HG03442 (cell line): ENCODE measurements at regions not wholly inside any gene's neighbourhood (a gene's known extent, or its start where the extent isn't known, plus 50 kb on each side); places are given as distances from the start of the nearest gene placed in this dataset.

Experiments
- ATAC-seq: cut with Tn5 transposase; IDR thresholded peaks from one replicate; pipeline ENCODE4 v1.9.1; 2021; ENCODE audit warnings: mild to moderate bottlenecking, moderate library complexity; ENCODE audit not compliant: unreplicated experiment

DNA sequence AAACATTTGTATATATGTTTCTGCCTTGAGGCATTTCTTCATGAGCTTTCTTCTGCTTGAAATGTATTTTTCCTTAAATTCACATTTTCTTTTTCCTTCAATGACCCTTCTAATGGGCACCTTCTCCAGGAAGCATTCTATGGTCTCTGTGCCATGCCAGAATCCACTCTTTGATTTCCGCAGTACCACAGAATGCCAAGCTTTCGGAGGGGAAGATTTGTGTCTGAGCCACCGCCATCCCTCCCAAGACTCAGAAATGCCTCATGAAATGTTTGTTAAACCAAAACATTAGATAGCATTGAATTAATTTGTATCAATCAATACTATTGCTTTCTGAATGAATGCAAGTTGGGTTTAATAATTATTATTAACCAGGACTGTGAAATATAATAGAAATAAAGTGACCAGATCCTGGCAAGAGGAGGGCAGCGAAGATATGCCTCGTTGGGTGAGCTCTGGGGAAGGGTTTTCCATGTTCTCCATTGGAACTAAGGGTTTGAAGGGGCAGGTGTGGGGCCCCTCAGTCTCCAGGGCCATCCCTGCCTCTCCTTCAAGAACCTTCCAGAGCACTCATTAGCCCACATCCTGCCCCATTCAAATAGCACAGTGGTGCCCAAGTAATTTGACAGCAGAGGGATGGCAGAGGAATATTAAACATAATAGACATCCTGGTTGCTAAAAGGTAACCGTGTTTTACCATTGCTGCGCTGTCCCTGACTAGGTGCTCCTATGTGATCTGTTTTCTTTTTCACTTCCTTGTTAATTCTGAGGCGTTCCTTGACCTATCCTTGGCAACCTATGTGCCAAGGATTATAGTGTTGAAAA, 189.6 kb downstream of the MYCN start:
- no peak for ATAC-seq

DNA sequence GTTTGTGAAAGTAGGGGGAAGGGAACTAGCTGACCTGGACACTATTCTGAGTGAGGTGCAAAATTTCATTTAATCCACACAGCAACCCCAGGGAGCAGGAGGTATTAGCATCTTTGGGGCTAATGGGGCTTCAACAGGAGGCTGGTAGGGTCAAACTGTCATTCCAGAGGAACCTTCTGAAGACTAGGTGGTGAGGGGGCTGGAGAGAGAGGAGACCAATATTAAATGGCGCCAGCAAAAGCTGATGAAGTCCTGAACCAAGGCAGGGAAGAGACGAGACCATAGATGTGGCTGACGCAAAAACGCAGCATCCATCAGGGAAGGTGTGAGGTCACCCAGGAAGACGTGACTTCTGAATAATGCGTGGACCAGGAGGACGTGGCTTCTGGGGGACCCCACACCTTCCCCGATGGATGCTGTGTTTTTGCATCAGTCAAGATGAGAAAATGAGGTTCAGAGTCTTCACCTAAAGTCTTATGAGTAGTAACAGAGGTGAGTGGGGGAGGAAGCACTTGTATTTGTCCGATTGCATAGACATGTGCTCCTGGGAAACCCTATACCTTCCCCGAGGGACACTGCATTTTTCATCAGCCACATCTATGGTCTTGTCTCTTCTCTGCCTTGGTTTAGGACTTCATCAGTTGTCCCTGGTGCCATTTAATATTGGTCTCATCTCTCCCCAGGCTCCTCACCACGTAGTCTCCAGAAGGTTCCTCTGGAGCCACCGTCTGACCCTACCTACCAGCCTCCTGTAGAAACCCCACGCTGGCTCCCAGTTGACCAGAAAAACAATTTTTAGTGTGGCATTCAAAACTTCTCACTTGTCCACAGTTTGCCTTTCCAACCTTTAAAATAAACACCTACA, 188.6 kb downstream of the MYCN start:
- ATAC-seq = no peak

DNA sequence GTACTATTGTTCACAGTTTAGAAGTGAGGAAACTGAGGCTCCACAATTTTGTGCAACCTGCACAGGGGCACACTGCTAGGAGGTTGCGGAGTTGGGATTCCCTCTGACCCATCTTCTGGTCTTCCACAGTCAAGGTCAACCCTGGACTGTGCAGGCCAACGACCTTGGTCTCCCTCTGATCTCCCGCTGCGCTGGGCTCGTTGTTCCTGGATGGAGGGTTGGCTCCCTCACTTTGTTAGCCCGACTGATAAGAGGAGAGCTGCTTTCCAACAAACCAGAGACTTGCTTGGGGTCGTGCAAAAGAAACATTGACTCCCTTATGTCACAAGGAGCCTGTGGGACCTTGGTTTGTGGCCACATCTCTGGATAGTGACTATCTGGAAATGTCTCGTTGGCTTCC, 187.6 kb downstream of the MYCN start:
- no peak for ATAC-seq

DNA sequence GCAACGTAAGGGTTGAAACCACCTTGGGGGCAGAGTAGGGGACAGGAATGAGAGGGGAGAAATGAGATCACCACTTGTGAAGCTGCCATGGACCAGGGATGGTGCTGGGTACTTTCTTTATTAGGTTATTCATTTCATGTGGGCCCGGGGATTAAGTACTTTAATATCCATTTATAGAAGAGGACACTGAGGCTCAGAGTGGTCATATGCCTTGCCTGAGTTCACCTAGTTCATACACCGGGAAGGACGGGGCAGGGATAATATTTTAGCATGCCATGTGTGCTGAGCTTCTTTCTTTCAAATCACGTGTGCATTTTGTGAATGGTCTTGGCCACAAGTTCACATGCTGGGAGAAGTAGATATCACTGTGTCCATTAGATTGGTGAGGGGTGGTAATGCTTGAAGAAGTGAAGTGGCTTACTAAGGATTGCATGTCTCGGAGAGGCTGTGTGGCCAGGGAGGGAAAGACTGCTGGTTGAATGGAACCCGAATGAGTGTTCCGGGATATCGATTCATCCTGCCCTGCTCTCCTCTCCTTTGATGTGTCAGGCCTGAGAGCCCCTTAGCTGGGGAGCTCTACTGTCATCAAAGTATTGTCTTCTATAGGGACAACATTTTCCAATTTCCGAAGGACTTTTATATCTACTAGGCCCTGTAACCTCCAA, 187.1 kb downstream of the MYCN start:
- ATAC-seq = no peak

DNA sequence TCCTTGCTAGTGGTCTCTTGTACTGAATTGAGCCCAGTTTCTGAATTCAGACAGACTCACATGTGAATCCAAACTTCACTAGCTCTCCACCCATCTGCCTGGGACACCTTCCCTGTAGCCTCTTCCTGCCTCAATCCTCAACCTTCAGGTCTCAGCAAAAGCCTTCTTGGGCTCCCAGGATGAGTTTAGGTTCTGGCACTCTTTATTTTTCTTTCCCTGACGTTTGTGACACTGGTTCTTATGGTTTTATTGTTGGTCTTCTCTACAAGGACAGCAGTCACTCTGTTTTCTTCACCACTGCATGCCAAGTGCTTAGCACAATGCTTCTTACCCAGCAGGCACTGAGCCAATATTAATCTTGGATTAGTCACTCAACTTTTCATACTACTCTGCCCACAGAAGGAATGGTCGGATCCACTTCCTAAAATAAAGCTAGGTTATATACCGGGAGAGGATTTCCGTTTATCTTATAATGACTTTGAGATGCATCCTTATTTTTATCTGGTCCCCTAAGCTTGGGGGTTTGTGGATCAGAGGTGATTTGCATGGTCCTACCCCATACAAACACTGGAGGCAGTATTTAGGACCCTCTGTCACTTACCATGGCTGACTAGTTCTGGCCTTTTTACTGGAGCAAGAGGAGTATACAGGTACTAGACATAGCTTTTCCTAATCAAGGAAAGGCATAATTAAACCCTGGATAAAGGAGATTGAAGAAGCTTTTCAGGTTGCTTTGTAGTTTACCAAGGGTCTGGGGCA, 186.3 kb downstream of the MYCN start:
- ATAC-seq = no peak

DNA sequence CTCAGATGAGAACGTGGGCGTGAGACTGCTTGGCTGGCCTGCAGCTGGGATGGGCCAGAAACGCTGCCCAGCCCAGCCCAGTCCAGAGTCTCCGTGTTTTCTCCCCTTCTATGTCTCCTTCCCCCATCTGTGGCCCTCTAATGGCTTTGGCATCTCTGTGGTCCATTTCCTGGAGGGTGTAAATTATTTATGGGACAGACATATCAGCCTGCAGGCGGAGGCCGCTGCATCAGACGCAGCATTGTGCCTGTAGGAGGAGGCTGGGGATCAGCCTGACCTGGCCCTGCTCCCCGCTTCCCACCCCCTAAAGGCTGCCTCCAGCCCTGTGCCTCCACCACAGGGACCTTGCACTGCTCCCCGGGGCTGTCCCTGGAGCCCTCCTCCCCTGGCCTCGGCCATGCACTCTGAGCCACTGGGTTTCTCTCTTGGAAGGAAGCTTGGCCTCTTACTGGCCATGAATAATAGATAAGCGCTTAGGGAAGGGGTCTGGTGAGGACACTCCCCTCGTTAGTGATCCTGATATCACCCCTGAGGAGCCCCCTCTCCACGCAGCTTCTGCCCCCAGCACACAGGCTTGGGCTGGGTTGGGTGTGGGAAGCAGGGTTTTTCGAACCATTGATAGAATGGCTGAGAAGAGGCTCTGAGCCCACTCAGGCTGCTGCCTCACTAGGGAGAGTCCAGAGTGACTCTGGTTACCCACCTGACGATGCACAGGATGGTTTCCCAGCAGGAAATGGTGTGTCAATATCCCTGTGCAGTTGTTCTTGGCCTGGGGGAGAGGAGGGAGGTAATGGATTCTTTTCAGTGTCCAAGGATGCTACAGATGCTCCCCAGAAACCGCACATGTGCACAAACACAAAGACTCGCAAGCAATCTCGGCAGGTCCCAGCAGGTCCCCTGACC, 185.5 kb downstream of the MYCN start:
- no peak for ATAC-seq

DNA sequence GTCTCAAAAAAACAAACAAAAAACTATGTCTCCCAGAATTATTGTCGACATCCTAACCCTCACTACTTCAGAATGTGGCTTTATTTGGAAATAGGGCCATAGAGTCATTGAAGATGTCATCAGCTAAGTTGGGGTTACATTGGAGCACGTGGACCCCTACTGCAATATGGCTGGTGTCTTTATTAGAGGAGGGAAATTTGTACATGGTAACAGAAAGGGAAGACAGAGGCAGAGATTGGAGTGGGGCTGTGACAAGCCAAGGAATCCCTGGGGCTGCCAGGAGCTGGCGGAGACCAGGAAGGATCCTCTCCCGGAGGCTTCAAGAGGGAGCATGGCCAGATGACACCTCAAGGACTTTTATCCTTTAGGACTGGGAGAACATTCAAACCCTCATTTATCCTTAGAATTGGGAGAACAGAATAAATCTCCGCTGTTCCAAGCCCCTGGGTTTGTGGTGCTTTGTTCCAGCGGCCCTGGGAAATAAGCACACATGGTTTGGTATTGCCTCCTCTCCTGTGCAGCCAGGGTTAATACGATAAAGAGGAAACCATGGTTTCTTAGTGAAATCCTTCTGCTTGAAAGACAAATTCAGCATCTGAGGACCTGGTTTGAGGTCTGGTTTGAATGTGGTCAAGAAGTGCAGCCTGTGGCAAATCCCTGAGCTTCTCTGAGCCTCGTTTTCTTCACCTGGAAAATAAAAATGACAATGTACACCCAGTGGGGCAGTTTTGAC, 184.7 kb downstream of the MYCN start:
- ATAC-seq = no peak

DNA sequence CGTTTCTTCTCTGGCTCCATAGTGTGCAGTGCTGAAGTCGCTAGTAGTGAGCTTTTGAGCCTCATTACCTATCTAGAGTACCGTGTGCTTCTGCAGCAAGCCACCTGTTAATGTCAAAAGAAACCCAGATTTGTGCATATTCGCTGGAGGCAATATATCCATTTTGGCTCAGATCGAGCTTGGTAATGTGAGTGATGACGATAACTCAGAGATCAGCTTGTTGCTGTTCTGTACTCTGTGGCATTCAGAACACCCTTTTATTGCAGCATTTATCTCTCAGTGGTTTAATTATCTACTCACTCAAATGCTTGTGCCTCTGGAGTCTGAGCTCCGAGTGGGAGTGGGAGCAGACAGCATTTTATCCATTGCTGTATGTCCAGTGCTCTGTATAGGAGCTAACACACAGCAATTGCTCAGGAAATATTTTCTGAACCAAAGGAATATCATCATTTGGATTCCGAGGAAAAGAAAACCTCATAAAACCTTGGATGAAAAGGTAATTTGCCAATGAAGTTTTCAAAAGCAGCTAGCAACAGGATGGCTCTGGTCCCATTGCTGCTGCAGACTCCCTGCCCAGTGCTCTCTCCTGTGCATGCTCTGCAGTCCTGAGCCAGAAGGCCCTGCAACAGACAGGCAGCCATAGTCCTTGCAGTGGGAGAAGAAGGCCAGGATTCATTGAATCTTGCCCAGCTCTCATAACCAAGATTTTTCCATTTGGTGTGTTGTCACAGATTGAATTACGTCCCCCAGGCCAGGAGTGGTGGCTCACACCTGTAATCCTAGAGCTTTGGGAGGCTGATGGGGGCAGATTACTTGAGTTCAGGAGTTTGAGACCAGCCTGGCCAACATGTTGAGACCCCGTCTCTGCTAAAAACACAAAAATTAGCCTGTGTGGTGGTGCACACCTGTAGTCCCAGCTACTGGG, 183.8 kb downstream of the MYCN start:
- no peak for ATAC-seq

DNA sequence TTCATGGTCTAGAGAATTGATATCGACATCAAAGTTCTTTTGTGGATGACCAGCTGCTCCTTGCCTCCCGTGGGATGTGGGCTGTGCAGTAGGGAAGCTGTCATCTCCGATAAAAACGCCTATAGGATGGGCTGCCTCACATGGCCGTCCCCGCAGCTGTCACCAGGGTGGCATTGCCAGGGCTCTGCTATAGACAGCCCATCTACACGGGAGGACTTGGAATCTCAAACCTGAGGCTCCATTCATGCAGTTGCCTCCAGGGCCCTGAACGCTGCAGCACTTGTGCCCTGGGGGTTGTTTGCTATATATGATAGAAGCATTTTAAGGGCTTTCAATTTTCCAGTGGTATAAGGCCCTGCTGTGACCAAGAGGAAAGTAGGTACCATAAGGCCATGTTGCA, 183.1 kb downstream of the MYCN start:
- no peak for ATAC-seq

DNA sequence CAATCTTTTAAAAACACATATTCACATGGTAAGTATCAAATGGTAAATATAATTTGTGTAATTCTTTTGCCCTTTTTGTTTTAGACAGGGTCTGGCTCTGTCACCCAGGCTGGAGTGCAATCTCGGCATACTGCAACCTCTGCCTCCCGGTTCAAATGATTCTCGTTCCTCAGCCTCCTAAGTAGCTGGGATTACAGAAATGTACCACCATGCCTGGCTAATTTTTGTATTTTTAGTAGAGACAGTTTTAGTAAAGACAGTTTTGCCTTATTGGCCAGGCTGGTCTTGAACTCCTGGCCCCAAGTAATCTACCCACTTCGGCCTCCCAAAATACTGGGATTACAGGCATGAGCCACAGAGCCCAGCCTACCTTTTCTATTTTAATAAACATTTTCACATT, 182.2 kb downstream of the MYCN start:
- no peak for ATAC-seq

DNA sequence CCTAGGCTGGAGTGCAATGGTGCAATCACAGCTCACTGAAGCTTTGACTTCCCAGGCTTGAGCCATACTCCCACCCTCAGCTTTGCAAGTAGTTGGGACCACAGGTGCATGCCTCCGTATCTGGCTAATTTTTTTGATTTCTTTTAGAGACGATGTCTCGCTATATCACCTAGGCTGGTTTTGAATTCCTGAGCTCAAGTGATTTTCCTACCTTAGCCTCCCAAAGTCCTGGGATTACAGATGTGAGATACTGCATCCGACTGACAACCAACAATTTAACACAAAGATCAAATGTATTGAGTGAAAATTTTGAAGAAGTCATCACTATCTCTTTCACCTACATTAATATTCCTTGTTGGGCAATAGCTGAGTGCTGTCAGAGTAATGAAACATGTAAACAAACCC, 181.6 kb downstream of the MYCN start:
- no peak for ATAC-seq

DNA sequence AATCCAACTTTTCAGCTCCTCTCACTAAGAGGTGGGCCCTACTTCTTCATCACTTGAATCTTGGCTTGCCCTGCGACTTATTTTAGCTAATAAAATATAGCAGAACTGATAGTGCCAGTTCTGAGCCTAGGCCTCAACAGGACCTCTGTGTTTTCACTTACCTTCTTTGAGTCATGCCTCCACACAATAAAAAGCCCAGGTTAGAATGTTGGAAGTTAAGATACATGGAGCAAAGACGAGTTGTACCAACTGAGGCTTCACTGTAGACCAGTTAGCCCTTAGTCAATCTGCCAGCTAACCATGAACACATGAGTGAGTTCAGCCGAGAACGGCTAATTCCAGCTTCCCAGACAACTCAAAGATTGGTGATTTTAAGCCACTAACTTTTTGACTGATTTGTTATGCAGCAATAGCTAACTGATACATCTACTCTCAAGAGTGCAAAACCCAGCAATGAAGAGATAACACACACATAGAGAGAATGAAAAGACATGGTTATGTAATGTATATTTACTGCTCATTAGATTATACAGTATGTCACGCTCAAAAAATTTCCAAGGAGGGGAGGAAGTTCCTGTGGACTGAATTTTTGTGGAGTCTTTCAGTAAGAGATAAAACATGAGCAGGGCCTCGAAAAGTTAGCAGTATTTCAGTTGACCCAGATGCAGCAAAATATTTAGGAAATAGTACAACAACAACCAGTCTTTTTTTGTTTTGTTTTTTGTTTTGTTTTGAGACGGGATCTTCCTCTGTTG, 181.1 kb downstream of the MYCN start:
- no peak for ATAC-seq

DNA sequence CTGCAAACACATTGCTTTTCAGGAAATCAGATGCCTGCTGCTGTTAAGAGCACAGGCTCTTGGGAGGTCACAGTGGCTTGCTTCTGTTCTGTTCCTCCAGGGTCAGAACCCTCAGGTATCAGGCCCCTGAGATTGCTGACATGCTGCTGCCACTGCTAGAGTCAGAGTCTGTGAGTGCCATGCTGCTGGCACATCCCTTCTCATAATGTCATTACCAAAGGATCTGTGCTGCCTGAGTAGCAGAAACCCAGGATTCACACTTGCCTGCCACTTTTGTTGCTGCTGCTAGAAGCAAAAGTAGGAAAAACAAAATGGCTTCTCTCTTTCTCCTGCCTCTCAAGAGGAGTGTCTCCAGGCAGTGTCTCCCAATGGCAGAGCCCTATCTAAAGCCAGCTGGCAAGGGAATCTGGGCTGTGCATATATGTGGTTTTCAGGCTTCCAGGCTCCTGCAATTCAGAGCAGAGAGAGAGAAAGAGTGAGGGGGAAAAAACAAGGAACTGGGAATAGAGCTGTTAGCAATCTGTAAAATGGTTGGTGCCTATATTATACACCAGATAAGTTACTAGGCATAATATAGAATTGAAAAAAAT, 180.3 kb downstream of the MYCN start:
- ATAC-seq = no peak

DNA sequence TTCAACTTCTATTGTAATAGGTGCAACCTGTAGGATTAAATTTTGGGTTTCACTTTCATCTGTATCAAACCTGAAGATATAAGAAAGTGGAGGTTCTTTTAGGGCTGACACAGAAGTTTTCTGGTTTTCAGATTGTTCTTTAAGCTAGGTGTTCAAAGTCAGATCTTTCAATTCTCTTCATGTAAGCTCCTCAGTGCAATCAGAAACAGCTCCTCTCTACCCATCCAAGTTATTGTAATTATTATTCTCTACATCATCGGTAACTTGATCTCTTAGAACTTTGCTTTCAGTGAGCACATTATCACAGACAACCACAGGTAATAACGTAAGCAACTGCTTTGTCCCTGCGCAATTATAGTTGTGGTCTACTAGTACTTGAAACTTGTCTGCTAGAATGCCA, 179.4 kb downstream of the MYCN start:
- ATAC-seq = no peak

DNA sequence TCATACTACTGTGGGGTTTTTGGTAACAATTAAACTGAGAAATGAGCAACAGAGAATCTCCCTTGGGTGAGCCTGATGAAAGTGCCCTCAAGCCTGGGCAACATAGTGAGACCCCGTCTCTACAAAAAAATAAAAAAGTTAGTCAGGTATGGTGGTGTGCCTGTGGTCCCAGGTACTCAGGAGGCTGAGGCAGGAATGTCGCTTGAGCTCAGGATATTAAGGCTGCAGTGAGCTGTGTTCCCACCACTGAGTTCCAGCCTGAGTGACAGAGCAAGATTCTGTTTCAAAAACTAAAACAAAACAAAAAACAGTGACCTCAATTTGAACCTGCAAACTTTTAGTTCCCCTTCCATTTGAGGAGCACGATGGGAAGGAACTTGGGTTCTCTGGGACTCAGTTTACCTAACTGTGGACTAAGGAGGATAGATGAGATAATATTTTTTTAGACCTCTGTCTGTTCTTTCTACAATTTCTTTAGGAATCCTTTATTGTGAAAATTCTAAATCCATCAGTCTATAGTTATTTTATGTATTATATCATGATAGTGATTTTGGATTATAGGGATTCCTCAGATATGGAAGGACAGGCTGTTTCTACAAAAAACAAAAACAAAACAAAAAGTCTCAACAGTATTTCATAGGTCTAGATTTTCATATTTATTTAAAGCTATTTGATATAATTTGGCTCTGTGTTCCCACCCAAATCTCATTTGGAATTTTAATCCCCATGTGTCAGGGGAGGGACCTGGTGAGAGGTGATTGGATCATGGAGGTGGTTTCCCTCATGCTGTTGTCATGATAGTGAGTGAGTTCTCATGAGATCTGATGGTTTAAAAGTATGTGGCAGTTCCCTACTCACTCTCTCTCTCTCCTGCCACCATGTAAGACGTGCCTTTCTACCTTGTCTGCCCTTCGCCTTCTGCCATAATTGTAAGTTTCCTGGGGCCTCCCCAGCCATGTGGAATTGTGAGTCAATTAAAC, 178.6 kb downstream of the MYCN start:
- no peak for ATAC-seq
